ENCODE measurements at regions not wholly inside any gene's neighbourhood (a gene's known extent, or its start where the extent isn't known, plus 50 kb on each side); places are given as distances from the start of the nearest gene placed in this dataset.
"Not testable (repeated sequence)": the region's sequence is repeated elsewhere in the genome, so short reads cannot be mapped to it uniquely, and the experiment has no call there.

GRCh38 chr15:84550503-84550902, 50.3 kb upstream of the ZSCAN2 start:
- H3K36me3 ChIP-seq (ENCODE audit: low read depth); H3K4me3 ChIP-seq; H3K4me2 ChIP-seq; intact Hi-C loops (cut with micrococcal nuclease; ENCODE audit: unreplicated experiment); H3K9me2 ChIP-seq (ENCODE audit: insufficient read depth); H3K27me3 ChIP-seq (ENCODE audit: insufficient read depth, low read depth); DNase-seq; H3K9me3 ChIP-seq (ENCODE audit: insufficient read depth, low read depth); H3K79me2 ChIP-seq (ENCODE audit: low read depth); CTCF ChIA-PET; H4K20me1 ChIP-seq (ENCODE audit: insufficient read depth); H3K4me1 ChIP-seq (replicated peaks; ENCODE audit: insufficient read depth); BruUV-seq (replicated peaks); POLR2A ChIA-PET (ENCODE audit: unreplicated experiment); H3F3A ChIP-seq (ENCODE audit: insufficient read depth, low read depth); H3K27ac ChIP-seq; H2AFZ ChIP-seq: not testable (repeated sequence)
